ENCODE measurements at regions not wholly inside any gene's neighbourhood (a gene's known extent, or its start where the extent isn't known, plus 50 kb on each side); places are given as distances from the start of the nearest gene placed in this dataset.
"Not testable (repeated sequence)": the region's sequence is repeated elsewhere in the genome, so short reads cannot be mapped to it uniquely, and the experiment has no call there.

DNA sequence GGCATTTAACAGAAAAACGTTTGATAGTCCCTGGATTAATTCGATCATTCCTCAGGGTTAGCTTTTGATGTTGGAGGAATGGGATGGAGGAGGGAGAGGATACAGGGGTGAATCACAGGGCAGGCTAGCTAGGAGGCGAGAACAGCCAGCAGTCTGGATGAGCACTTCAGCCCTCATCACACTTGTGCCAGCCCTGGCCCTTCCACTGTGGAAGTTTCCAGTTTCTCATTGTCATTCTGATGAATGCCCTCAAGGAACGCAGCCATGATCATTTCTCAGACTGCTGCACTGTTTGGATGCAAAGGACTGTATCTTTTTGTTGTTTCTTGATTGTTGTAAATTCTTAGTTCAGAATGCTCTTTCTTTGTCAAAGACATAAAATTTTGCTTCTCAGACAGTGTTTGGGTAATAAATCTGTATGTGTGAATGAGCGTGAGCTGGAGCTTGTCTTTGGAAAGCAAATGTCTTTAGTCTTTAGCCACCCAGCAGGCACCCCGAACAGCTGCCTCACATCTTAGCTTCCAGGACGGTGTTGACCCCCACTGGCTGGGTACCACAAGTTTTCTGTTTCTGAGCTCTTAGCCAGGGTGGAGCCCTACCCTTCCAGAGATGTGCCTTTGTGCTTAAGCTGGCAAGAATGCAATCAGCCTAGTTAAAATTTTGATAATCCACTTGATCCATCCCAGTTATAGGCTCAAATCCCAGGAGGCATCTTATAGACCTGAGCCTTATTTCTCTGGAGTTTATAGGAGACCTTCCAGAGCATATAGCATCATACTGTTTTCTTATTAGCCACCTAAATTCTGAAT lies 121.1 kb downstream of the PDCD6IP start:
- DNase-seq (ENCODE audit: low read depth, low spot score): no peak

DNA sequence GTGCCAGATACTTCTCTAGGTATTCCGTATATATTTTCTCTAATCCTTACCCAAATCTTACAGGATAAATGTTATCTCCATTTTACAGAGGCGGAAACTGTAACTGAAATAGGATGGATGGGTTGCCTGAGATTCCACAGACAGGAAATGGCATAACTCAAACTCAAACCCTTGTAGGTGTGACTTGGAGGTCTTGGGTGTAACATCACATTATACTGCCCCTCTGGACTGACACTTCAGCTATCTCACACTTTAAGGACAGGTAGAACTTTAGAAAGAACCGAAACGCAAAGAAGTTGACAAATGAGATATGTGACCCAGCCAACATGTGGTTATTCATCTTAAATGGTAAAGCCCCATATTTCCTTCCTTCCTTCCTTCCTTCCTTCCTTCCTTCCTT lies 122.1 kb downstream of the PDCD6IP start:
- no peak for DNase-seq (ENCODE audit: low read depth, low spot score)

DNA sequence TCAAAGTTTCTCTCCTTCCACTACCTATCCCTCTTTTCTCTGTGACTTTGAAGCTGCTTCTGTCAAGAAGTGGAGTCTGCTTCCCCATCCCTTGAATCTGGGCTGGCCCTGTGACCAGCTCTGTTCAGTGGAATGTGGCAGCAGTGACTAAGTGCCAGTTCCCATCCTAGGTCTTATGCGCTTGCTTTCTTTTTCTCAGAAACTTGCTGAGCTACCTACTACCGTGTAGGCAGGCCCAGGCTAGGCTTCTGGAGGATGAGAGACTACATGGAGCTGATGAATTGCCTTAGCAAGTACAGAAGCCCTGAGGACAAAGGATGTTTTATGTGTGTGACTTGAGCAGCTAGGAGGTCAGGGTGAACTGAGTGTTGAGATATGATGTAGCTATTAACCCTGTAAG lies 123.2 kb downstream of the PDCD6IP start:
- no peak for DNase-seq (ENCODE audit: low read depth, low spot score)

DNA sequence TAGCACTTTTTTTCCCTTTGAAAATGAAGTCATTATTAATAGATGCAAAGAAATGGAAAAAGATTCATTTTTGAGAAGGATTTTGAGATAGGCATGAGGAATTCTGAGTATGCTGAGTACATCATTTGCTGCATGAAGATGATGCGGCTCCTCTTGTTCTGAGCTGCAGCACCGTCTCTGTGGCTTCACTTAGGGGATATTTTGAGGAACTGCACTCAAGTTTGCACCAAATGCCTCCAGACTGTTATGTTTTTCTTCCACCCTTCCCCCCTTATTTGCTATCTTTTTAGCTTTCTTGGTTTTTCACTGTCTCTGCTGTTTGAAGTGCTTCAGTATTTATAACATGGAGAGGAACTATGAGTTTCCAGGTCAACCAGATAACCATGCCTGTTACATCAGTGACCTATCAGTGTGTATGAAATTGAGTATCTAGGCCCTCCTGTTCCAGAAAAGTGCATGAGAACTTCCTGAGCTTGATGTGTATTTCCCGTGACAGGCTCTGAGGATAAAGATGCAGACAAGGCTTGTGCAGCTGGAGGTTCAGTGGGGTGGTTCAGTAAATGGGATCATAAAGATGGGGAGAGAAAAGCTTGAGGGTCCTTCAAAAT lies 128.7 kb downstream of the PDCD6IP start:
- DNase-seq (ENCODE audit: low read depth, low spot score): no peak

DNA sequence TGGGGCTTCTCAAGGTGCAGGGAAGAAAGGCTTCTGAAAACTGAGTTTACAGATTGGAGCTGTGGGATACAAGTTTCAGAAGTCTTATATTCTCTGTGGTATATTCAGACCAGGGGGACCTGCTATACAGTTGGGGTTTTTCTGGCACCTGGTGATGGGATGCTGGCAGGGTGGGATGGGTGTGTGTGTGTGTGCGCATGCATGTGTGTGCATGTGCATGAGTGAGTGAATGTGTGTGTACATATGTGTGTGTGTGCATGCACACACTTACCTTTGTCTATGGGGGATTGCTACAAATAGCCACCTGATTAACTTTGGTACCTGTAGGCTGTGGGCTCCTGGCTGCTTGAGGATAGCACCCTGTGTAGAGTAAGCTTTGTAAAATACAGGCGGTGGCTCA lies 131.4 kb downstream of the PDCD6IP start:
- no peak for DNase-seq (ENCODE audit: low read depth, low spot score)

DNA sequence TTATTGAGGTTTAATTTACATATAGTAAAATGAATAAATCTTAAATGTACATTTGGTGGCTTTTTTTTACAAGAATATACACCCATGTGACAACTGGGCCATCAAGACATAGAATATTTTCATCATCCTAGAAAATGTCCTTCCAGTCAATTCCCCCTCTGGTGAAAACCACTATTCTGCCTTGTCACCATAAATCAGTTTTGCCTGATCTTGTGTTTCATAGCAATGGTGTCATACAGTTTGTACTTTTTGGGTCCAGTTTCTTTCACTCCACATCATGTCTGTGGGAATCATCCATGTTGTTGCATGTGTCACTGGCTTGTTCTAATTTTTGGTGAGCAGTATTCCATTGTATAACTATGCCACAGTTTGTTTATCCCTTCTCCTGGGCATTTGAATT lies 133.1 kb downstream of the PDCD6IP start:
- no peak for DNase-seq (ENCODE audit: low read depth, low spot score)

DNA sequence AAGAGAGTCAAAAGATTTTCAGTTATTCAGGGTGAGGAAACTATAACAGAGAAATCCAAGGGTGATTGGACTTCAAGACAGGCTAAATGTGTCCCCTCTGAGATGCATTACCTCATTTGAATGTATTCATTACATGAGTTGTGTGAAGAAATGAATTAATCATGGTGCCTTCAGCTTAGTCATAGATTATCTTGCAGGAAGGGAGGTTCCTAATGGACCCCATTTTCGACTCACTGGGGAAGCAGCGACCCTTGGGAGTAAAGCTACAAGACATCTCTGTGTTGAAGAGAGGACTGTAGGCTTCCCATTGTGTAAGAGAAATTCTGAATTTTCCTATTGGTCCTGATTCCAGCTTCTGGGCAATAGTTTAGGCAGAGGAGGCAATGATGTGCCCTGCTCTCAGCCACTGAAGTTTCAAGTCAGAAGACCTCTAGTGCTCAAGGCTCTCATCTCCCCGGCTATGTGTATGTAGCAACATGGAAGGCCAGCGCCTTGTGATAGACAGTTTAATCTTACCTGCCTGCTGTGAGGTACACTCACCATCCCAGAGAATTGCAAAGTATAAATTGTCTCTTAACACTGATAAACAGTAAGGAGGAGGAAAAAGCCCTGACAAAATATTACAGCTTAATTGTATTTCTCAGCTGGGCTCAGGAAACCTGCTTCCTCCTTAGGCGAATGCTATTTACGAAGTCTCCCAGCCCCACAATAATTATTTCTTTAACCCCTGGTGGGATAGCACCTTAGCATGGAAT lies 133.8 kb downstream of the PDCD6IP start:
- no peak for DNase-seq (ENCODE audit: low read depth, low spot score)

DNA sequence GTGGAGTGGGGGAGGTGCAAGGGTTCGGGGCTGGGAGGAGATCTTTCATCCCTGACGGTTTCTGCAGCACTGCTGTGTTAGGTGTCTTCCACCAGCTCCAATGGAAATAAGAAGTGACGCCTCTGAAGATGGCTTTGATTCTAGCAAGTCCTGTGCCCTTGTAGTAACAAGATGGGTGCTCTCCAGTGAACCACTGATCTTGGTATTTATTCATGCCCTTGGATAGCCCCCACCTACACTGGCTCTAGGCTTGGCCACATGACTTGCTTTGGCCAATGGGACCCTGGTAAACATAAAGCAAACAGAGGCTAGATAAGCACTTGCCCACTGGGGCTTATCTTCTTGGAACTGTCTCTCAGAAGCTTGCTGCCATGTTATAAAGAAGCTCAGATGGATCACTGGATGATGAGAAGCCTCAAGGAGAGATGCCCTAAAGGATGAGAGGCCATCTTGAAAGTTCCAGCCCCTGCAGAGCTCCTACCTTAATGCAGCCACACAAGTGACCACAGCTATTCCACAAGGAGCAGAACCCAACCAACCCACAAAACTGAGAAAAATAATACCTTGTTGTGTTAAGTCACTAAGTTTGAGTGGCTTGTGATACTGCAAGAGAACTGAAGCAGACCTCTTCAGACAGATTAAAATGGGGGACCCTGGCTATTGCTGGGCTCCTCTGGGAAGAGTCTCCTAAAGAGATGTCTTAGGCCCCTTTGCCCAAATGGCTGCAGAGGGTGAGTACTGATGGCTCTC lies 137.9 kb downstream of the PDCD6IP start:
- no peak for DNase-seq (ENCODE audit: low read depth, low spot score)

DNA sequence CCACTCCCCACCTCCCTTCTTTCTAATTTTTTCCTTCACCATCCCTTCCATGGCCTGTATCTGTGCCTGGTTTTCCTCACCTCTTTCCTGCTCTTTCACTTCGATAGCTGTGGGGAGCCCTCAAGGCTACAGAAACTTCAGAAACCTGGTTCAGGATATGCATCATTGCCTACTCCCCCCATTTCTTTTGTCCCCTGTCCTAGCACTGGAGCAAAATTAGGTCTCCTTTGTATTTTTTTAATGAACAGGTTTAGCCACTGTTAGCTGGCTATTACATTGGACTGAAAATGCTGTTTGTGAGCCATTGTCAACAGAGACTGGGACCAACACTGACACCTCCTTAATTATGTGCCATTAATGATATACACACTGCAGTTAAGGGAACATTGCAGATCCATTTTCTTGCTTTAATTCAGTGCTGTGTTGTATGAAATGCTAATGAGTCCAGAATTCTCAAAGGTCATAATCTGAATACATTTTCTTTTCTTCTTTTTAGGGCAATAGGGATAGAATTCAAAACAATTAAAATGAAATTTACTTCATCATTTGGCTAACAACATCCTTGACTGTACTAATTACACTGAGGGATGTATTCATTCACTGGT lies 138.6 kb downstream of the PDCD6IP start:
- no peak for DNase-seq (ENCODE audit: low read depth, low spot score)

DNA sequence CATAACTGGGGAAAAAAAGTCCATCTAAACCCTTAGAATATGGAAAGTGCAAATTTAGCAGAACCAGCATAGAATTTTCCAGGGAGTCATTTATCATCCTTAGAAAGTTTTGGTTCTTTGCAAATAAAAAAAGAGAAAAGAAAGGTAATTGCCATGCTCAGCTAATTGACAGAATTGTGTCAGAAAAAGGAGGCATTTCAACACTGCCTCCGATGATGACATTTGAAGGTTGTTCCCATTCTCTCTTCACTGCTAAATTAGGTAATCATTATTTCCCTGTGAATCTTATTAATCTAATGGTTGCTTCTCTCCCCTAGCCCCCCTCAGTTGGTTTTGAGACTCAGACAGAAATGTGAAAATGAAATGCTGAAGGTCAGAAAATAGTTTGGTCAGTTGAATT lies 139.2 kb downstream of the PDCD6IP start:
- DNase-seq (ENCODE audit: low read depth, low spot score): no peak

DNA sequence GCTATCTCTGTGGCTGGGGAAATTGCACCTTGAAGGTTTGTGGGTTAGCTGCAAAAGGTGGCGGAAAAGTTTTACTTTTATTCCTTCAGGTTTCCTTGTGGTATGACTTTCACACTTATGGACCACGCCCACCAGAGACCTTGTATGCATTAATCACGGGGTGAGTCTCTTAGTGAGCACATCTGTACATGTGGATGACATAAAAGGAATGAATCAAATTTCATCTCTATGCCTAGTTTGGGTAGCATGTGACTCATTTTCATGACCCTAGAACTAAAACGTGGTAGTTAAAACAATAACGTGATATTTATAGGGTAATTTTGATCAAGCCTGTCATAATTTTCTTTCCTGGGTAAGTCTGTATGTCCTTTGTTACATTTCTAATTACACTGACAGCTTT lies 141.7 kb downstream of the PDCD6IP start:
- DNase-seq (ENCODE audit: low read depth, low spot score): no peak

DNA sequence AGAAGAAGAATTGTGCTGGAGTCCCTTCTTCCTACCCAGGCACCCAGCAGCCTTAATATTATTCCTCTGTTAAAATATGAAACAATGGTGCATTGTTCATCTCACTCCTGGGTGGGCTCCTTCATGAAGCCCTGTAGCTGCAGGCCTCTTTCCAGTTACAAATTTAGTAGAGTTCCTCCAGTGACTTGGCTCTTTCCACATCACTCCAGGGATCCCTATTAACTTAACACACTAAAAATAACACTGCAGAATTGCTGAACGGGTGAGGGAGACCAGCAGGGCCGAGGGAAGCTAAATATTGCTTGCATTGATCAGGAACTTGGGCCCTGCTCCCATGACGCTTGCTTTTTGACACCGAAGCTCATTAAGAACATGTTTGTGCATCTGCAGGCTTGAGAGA lies 142.3 kb downstream of the PDCD6IP start:
- DNase-seq (ENCODE audit: low read depth, low spot score): no peak

DNA sequence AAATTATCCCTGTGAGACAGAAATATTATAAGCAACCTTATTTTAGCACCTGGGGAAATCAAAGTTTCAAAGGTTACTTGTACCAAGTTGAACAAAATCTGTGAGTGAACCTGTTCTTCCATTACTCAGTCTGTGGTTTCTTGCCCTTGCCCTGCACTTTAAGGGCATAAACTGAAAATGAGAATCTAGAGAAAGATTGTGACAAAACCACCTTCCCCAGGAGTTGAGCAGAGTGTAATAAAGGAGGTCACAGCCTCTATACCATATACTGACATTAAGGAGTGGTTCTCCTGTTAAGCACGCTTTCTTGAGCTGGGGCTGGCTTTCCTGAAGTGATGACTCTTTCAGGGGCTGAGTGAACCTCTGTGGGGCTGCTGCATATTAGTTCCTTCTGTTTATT lies 143.4 kb downstream of the PDCD6IP start:
- DNase-seq (ENCODE audit: low read depth, low spot score): no peak

DNA sequence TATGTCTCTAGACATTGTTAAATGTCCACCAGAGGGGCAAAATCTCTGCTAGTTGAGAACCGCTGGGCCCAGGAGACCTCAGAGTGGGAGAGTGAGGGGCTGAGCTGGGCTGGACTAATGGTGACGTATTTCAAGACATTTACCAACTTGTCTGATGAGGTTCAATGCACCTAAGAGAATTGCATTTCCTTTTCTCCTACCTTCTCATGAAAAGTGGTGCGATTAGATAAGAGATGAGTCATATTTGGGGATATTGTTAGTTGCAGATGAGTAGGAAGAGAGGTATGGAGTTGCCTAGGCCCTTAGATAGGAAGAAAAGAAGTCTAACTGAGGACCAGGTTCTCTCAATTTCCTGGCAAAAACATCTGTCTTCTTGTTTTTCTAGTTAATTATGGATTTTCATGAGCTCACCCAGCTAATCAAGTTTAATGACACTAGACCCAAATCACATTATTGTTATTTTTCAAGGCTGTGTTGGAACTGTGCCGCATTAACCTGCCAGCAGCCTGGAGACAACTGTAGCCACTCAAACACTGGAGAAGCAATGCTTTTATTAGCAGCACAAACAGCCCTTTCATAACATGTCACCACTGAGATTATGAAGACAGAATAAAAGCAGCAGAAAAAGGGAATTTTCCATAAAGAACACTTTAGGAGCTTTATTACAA lies 144.2 kb downstream of the PDCD6IP start:
- no peak for DNase-seq (ENCODE audit: low read depth, low spot score)

DNA sequence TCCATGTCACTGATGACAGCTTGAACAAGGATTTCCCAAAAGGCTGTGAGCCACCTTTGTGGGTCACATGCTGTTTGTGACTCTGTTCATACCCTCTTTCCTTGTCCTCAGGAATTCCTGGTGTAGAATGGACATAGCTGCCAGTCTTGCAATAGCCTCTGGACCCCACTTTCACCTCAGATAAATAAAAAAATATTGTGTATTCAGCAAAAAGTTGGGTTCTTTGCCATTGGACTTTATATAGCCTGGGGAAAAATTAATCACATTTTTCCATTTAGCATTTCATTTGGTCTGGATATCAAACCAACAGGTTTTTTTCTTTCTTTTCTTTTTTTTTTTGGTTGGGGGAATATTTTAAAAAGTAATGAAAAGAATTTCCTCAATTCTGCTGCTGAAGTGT lies 144.8 kb downstream of the PDCD6IP start:
- no peak for DNase-seq (ENCODE audit: low read depth, low spot score)

DNA sequence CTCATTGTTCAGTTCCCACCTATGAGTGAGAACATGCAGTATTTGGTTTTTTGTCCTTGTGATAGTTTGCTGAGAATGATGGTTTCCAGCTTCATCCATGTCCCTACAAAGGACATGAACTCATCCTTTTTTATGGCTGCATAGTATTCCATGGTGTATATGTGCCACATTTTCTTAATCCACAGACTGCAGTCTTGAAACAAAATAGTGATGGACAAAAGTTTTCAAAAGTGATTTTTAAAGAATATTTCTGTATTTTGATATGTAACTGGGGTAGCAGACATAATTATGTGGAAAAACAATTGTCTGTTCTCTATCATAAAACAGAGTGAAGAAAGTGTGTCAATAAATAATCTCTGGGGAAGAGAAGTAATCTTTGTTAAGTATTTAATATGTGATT lies 148.2 kb downstream of the PDCD6IP start:
- not testable (repeated sequence) for DNase-seq (ENCODE audit: low read depth, low spot score)

DNA sequence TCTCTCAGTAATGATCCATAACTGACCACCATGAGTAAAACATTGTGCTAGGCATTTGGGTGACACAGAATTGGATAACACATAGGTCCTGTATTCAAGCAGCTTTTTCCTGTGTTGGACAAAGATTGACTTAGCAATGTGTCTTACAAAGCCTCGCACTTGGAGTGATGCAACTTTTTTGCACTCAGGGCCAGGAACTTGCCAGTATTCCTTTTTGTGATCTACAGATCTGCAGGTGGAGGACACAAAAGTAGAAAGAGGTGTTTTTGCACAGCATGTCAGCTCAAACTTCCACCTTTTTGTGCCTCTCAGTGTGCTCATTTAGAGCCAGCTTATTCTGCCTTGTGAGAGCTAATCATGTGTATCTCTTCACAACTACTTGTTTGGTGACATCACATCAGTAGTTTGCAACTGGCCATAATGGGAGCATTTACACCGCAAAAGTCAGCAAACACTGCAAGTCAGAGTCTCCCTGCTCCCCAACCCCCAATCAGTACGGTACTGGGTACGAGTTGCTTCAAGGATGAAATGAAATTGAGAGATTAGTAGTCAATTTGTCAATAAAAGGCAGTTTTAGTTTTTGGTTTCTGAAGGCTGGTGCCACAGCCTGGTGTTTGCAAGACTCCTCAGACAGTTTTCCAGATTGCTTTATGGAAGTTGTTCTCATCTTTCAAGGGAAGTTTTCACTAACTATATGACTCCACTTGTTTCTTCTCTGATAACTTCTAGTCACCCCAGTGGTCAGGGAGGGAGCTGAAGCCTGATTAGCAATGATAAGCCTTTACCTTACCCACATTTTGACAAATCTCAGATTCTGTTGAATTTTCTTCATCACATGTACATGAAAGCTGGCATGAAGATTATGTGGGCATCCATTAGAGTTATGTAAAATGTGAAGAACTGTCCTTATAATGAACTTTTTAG lies 149.1 kb downstream of the PDCD6IP start:
- no peak for DNase-seq (ENCODE audit: low read depth, low spot score)

DNA sequence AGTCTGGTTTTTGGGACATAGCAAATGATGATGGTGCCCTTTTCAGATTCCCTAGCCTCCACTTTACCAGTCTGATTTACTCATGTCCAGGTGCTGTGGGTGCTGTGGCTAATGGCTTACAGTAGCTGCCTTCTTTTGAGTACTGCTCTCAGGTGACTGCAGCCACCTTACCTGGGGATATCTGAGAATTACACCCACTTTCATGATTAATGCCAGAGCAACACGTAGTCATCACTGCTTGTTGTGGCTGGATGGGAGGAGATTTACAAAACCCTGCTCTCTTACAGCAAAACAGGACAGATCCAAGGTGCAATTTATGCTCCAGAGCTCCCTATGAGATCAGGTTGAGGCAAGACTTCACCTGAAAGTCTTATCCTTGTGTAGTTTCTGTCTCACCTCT lies 150.6 kb downstream of the PDCD6IP start:
- no peak for DNase-seq (ENCODE audit: low read depth, low spot score)

DNA sequence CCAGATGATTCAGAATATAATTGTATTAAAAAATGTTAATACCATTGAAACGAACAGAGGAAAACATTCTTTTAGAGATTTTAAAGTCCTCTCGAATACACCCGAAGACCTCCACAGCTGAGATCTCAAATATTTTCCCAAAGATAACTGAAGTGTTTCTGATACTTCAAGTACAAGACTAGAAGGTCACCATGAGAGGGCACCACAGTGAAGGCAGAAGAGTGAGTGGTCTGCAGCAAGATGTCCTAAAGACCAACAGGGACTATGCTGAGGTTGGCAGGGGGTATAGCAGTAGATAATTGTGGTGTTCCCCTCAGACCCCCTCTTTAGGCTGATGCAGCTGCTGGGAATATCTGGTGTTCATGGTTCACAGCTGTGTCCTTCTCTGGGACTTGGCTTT lies 156.5 kb downstream of the PDCD6IP start:
- no peak for DNase-seq (ENCODE audit: low read depth, low spot score)

DNA sequence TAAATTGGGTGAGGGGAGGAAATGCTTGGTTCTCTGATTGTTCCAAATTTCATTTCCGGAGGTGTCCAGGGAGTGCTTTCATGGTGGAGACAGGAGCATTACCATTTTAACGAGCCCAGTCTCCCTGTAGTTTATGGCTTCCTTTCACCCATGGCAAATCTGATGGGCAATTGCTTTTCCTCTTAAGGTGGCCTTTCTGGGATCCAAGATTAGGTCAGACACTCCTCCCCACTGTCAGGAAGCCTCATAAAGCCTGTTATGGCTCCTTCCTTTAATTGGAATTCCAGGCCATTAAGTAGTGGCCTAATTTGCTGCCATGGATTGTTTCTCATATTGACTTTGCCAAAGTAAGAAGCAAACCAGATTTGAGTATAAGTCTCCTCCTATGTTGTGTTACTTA lies 157.8 kb downstream of the PDCD6IP start:
- no peak for DNase-seq (ENCODE audit: low read depth, low spot score)

Measured in iPS DF 19.7 (cell line).